LHCN-M2 (cell line): ENCODE measurements at regions not wholly inside any gene's neighbourhood (a gene's known extent, or its start where the extent isn't known, plus 50 kb on each side); places are given as distances from the start of the nearest gene placed in this dataset.

ENCODE experiments used
- DNase-seq: peaks from one replicate; pipeline ENCODE4 v3.0.0-alpha.2; 2012; ENCODE audit warnings: low read depth

DNA sequence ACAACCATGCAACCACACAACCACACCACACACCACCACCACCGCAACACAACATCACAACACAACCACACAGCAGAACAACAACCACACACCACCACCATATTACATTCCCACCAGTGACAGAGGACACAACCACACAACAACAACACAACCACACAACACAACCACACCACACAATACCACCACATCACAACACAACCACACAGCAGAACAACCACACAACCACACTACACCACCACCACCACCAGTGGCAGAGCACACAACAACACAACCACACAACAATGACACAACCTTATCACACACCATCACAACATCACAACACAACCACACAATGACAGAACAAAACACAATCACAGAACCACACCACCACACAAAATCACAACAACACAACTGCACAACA lies 313.0 kb upstream of the MYT1L start:
- no peak for DNase-seq

DNA sequence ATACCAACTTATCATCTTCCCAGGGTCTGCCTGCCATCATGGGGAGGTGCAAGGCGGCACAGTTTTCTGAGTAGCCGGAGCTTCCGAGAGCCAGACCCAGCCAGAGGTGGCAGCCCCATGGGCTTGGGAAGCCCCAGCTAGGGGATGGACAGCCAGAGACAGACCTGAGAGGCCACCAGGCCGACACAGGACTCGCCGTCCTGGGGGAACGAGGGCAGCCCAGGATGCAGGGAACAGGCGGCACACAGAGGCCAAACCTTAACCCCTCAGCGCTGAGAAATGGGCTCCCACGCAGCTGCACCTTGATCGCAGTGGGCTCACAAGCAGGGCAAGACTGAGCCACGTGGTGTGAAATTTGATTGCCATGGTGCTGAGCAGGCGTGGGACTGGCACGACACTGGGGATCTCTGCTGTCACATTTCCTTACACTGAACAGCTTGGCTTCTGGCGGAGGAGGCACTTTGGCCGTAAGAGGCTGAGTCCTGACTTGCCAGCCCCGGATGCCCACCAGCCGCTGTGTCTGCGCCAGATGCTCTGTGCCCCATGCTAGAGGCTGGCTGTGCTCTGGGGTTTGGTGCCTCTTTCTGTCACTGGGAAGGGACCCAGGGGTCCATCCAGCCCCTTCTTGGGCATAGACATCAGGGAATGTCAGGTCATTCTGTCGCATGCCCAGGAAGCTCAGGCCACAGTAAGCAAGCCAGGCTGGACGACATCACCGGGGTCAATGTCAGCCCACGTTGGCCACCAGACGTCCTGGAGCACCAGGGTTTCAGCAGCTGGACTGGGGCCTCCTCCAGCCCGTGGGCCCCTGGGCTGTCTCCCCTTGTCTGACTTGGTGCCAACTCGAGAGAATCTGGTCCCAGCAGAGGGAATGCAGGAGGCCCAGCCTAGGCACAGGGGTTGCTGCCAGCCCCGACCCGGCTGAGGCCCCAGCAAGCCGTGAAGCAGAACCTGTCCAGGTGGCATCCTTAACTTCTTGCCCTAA lies 312.1 kb upstream of the MYT1L start:
- DNase-seq: no peak

DNA sequence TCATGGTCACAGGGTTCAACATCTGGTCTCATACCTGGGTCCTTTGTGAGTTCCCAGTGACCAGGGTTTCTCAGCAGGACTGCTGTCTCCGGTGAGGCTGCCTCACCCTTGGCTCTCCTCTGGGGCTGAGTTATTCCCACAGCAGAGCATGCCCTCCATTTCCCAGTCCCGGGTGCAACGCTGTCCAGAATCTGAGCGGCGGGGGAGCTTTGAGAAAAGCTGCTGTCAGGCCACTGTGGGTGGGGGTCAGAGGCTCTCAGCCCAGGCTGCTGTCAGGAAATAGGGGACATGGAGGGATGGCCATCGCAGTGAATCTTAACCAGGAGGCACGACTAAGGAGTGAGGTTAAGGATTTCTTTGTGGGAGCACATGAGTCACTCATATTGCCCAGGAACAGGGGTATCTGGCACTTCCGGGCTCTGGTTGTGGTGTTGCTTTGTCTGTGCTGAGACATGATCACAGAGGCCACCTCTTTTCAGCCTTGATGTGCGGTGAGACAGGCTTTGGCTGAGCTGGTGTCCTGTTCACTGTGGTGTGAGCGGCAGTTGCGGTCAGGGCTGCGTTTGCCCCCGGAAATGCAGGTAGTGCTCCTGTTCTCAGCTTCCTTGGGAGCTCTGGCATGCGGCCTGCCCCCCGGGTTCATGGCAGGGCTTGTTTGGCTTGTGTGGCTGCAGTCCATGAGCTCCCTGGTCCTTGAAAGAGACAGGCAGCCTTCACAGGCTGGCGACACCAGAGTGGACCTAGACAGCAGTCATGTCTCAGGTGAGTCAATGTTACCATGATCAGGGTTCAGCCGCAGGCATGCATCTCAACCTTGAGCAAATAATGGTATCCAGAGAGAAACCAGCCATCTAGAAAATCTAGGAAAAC lies 310.7 kb upstream of the MYT1L start:
- DNase-seq: no peak

DNA sequence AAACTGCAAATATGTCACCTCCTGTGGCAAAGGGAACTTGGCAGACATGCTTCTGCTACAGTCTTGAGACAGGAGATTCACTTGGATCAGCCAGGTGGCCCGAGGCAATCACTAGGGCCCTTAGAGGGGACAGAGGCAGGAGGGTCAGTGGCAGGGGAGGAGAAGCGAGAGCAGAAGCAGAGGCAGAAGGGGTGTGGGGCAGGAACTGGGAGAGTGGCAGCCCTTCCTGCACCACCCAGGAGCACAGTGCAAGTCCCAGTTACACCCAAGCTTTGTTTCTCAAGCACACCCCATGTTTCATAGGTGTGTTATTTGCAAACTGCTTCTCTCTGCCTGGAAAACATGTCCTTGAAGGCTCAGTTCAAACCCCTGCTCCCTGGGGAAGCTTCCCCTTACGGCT lies 309.7 kb upstream of the MYT1L start:
- no peak for DNase-seq

DNA sequence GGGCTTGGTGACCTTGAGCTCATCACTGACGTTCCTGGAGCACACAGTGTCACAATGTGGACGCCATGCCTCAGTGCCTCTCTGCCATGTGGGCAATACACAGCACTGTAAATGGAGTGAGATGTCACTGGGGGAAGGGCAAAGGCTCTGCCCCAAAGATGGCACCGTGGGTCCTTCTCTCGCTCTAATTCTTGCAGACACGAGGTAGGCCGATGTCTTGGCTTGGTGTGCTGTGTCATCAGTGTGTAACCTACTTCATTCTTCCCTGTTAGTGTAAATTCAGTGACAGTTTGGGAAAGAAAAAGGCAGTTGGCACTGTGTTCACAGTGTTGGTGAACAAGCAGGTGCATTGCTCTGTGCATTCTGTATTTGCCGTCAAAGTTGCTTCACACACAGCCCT lies 309.3 kb upstream of the MYT1L start:
- no peak for DNase-seq

DNA sequence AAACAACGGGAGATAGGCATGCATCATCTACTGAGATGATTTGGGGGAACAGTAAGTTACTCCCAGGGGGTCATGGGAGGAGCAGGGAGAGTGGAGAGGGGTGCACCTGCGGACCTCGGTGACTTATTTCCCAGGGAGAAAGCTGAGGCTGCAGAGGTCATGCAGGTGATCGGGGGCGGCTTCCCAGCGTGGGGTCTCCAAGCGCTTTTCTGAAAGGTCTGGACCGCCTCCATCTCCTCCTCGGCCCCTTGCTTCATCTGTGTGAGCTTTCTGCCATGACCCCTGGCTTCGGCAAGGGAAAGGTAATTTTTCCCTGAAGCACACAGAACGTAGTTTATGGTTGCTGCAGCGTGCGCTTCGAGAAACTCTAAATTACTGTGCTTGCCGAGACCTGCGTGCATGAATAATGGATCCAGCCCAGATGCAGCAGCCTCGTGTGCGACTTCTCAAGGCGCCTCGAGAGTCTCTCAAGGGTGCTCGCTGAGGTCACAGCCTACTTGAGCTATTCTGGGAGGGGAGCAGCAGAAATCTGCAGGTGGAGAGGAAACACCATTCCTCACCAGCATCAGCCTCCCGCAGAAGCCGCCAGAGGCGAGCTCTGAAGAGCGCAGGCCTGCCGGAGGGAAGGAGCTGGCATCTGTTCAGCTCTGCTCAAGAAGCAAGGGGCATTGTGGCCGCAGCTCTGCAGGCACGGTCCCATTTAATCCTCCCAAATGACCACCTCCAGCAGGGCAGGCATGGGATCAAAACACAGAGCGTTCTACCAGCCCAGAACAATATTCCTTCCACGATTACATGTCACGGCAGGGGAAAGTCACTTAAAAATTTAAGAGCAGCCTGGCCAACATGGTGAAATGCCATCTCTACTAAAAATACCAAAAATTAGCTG lies 308.4 kb upstream of the MYT1L start:
- DNase-seq: no peak

DNA sequence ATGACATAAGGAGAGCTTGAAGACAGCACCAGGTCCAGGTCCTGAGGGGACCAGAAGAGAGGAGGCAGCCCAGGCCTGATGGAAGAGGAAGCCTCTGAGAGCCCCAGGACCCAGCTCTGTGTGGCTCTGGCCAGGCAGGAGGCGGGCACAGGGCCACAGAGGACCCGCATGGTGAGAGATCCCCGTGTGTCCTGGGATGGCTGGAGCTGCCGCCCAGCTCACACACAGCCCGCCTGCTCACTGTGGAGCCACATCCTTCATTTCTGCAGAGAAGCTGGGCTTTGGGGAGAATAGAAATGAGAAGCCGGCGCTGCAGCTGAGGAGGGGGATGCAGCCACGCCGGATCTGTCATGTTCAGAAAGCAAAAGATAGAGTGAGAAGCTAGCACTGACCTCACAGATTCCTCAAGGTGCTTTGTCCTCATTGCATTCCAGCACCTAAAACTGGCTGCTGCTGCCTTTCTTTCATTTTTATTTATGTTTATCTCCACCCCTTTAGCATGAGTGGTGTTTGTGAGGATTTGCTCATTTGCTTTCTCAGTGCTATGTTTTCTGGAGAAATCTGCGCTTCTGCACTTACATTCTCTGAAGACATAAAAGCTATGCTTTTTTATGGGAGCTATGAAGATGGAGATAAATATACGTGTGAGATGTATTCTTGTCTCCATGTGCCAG lies 307.6 kb upstream of the MYT1L start:
- DNase-seq: no peak

DNA sequence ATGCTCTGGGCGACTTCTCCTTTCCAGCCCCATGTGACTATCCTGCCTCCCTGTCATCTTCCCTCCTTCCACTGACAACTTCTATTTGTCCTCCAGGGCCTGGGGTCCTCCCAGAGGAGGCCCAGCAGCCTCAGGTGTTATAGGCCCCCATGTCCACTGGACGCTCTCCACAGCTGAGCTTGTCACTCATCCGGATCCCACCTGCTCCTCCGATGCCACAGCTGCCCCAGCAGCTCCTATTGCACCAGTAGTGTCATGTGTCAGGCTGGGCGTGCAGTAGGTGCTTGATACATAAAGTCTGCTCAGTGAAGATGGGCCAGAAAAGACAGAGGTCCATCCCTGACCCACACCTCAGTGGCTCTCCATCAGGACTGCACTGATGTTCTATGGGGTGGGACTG lies 305.7 kb upstream of the MYT1L start:
- DNase-seq: no peak

DNA sequence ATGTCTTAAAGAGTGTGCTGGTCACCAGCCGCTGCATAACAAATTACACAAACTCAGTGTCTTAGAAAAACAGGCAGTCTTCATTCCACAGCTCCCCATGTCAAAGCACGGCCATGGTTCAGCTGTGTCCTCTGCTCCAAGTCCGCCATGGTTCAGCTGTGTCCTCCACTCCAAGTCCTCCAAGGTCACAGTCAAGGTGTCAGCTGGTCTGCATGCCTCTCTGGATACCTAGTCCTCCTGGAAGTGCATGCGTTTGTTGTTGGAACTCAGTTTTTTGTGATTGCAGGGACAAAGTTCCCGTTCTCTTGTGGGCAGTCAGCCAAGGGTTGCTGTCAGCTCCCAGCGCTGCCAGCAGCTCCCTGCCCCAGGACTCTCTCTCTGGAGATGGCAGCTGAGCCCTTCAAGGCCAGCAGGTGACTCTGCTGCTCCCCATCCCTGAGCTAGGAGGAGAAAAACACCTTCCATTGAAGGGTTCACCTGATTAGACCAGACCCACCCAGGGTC lies 304.0 kb upstream of the MYT1L start:
- no peak for DNase-seq

DNA sequence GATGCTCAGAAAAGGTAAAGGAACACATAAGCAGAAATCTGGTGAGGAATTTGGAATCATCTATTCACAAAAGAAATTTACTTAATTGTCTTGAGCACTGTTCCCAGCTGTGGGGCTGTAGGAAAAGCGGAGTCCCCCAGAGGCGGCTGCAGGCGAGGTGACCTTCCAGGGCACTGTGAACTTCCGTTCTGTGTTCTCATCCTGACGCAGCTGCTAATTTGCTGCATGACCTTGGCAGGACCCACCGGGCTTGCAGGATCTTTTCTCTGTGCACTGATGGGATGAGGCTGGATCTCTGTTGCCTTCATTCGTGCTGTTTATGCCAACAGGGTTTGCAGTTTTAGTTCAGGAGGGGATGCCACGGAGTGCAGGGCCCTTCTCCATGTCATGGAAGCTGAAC lies 301.9 kb upstream of the MYT1L start:
- no peak for DNase-seq

DNA sequence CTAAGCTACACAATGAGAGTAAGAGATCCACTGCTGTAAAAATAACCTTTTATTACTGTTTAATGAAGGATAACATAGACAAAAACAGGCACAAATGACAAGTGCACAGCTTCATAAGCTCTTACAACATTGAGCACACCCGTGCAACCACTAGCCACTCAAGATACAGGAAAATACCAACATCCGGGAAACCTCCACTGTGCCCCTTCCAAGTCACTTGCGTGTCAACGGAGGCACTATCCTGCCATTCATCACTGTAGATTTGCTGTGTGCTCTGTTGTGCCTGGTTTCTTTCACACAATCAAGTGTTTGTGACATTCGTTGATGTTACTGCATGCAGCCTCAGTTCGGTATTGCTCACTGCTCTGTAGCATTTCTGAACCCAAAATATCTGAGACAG lies 292.9 kb upstream of the MYT1L start:
- no peak for DNase-seq

DNA sequence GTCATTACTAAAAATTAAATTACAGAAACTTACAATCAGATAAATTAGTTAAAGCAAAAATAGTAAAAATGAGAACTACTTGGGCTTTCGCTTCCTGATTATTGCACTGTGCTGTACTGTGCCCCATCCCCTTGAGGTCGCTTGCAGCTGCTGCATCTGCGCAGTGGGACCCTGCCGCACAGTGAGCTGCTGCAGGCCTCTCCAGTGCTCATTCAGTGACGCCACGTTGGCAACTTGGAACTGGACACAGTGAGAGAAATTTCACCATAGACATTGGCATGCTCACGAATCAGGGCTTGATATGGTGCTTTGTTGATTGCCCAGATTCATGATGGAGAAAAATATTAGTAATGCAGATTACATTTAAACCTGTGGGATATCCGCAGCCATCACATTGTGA lies 290.8 kb upstream of the MYT1L start:
- DNase-seq: no peak

DNA sequence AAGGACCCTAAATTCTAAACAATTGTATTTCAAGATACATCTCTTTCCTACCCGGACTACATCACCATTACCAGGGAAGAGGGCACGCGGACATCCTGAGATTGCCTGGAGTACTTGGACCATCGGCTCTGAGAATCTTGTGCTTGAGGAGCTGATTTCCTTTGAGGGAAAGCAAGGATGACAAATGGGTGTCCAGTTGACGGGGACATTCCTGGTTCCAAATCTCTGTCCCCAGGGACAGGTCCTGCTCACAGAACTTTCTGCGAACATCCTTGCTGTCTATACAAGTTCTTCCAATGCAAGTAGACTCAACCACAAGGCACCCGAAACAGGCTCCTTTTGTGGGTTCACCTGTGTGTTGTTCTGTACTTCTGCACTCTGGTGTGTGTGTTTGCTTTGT lies 289.5 kb upstream of the MYT1L start:
- no peak for DNase-seq

DNA sequence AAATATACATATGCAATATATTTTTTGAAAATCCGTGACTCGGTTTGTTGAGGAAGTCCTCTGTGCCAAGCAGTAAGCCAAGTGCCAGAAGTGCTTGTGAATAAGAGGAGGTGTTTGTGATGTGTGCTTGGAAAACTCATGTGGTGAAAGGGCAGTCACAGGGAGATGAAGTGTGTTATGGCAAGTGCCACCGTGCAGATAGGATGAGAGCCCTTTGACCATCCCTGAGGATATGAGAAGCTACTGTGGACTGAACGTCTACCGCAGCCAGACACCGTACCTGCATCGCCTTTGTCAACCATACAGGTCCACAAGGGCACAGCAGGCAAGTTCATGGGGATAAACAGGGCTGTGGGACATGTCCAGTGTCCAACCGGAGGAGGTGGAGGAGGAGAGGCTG lies 288.9 kb upstream of the MYT1L start:
- no peak for DNase-seq

DNA sequence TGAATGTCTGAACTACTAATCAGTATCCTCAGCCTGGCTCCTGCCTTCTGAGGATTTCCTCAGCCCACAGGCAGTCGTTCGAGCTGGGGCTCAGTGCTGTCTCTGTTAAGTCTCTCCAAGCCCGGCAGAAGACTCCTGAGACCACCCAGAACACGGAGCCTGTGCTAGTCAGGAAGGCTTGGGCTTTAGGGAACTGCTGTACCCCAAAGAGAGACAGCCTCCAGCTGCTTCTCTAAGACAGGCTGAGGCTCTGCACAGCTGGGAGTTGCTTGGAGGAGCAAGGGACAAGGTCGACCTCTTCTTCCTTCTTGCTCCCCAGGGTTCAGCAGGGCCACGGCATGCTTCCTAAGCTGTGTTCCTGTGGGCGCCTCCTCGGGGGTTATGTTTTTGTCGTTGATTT lies 283.4 kb upstream of the MYT1L start:
- no peak for DNase-seq

DNA sequence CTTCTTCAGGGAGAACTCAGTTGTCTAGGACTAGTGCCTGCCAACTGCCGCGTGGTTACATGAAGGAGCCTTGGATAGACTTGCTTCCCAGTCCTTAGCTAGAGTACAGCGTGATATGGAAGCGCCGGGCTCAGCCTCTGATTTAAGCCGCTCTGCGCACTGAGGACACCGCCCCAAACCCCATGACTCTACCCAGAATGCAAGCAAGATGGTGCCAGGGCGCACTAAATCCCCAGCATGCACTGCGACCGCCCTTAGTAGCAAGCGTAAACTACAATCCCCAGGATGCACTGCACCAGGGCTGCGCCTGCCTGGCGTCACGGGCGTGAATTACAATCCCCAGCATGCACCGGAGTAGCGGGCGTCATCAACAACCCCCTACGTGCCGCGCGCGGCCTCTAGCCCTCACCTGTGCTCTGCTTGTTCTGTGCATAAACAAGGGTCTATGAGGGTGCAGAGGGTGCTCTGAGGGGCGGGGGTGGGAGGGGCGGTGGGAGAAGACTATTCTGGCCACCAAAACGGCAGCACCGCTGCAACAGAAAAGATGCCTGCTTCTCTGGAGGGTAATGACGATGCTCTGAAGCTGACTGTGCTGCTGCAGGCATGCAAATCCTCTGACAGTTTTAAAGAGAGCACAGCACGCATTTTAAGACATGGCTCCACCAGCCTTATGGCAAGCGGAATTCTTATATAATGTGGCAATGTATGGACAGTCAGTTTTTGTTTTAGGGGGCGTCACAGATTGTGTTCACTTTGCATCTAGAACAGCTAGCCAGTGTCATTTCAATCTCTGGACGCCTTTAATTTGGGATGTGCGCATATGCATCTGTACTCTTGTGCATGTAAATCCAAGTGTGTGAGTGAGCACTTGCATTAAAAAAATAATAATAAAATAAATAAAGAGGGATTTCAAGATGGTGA lies 282.5 kb upstream of the MYT1L start:
- DNase-seq: peak; percentile 20

DNA sequence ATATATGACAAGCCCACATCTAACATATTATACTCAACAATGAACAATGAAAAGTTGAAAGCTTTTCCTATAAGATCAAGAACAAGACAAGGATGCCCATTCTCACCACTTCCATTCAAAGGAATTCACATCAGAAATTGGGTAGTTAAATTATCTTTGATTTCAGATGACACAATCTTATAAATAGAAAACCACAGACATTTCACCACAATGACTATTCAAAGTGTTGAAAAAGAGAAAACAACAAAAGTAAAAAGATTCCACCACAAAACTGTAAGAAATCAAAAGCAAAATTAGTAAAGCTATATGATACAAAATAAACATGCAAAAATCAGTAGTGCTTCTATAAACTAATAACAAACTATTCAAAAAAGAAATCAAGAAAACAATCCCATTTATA lies 279.7 kb upstream of the MYT1L start:
- no peak for DNase-seq

DNA sequence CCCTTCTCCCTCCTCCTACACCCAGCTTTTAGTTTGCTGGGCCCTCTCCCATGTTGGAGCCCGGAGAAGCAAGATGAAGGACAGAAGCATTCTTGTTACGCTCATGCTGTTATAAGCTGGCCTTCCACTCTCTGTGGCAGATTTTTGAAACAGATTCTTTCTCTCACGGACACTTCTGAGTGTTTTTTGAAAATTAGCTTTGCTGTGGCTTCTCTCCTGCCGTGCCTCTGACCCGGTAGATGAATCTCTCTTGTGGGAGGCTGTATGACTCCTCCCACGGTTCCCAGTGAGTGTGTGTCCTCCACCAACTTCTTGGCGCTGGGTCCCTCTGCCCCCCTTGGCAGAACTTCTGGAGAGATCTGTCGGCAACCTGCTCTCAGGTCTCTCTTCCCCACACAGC lies 269.3 kb upstream of the MYT1L start:
- no peak for DNase-seq

DNA sequence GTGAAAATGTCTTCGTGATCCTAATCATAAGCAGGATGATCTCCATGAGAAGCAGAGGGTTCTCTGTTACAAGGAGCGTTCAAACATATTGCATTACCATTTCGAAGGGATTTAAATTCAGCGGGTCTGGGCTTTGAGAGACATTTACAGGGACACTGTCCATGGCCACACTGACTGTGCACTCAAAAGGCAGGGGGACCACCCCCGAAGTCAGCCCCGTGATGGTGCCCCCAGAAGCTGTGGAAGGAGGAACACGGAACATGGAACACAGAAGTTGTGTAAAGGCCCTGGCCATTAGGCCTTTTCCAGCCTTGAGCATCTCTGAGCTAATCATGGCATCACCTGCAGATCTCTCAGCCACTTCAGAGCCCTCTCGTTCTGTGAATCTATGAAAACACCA lies 268.4 kb upstream of the MYT1L start:
- DNase-seq: no peak

DNA sequence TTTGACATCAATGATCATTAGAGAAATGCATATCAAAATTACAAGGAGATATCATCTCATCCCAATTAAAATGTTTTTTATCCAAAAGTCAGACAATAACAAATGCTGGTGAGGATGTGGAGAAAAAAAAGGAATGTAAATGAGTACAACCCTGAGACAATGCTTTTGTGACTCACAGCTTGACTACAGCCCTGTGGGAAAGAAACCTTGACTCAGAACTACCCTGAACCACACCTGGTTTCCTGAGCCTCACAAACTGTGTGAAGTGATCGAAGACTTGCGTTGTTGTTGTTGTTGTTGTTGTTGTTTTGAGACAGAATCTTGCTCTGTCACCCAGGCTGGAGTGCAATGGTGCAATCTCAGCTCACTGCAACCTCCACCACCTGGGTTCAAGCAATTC lies 266.6 kb upstream of the MYT1L start:
- DNase-seq: no peak
